WTC11 (cell line): ENCODE measurements at regions not wholly inside any gene's neighbourhood (a gene's known extent, or its start where the extent isn't known, plus 50 kb on each side); places are given as distances from the start of the nearest gene placed in this dataset.
A peak's percentile ranks its signal among the peaks of the same experiment; 100 is the strongest.

ENCODE experiments used
- ATAC-seq: fragments of 200-7000 bp; cut with Tn5 transposase; 2 replicates; pipeline ENCODE4 v1.10.0; 2021; ENCODE audit warnings: mild to moderate bottlenecking, moderate library complexity
- CTCF ChIA-PET: fragments of 300-600 bp; sonication (Branson Sonifier 250); formaldehyde crosslinking; loops from one replicate; lab custom pipeline; 2021; ENCODE audit warnings: antibody characterized with exemption; lab: Charles Lee
- POLR2A ChIA-PET: fragments of 350-600 bp; sonication (Branson Sonifier 250); formaldehyde crosslinking; loops from one replicate; lab custom pipeline; 2021; ENCODE audit warnings: antibody characterized with exemption; lab: Charles Lee
- DNase-seq: peaks from one replicate; pipeline ENCODE4 v3.0.0; 2021; ENCODE audit warnings: low spot score
- H3K27ac Mint-ChIP-seq: 2 replicates; pipeline ENCODE4 v1.8.0; 2021; ENCODE audit warnings: mixed read lengths
- H3K27me3 Mint-ChIP-seq: 2 replicates; pipeline ENCODE4 v1.8.0; 2021; ENCODE audit warnings: low read depth, mild to moderate bottlenecking, moderate library complexity, mixed read lengths
- H3K36me3 Mint-ChIP-seq: 2 replicates; pipeline ENCODE4 v1.8.0; 2021; ENCODE audit warnings: mixed read lengths
- H3K4me1 Mint-ChIP-seq: 2 replicates; pipeline ENCODE4 v1.8.0; 2022; ENCODE audit warnings: mixed read lengths
- H3K4me3 Mint-ChIP-seq: 2 replicates; pipeline ENCODE4 v1.8.0; 2021; ENCODE audit warnings: mild to moderate bottlenecking, moderate library complexity, mixed read lengths
- H3K9me3 Mint-ChIP-seq: 2 replicates; pipeline ENCODE4 v1.8.0; 2021; ENCODE audit warnings: mixed read lengths
- ATF1 ChIP-seq: sonication (generic); formaldehyde crosslinking; IDR thresholded peaks from 2 replicates; pipeline ENCODE4 v1.8.1; 2023; ENCODE audit warnings: mild to moderate bottlenecking, moderate library complexity, missing genetic modification reagents
- CBFB ChIP-seq: sonication (generic); formaldehyde crosslinking; IDR thresholded peaks from 2 replicates; pipeline ENCODE4 v1.8.1; 2022; ENCODE audit warnings: mild to moderate bottlenecking, low read depth, missing genetic modification reagents
- ELF4 ChIP-seq: sonication (generic); formaldehyde crosslinking; IDR thresholded peaks from 2 replicates; pipeline ENCODE4 v1.8.1; 2022; ENCODE audit warnings: low read depth, mild to moderate bottlenecking, moderate library complexity, missing genetic modification reagents
- JAZF1 ChIP-seq: fragments of 250-450 bp; sonication (Bioruptor Pico); IDR thresholded peaks from 2 replicates; pipeline ENCODE4 v1.9.0; 2021; ENCODE audit warnings: moderate library complexity, mild to moderate bottlenecking, inconsistent platforms
- MXD4 ChIP-seq: fragments of 250-450 bp; sonication (Bioruptor Pico); IDR thresholded peaks from 2 replicates; pipeline ENCODE4 v1.8.0; 2021; ENCODE audit warnings: mild to moderate bottlenecking, moderate library complexity, borderline replicate concordance
- OVOL2 ChIP-seq: fragments of 250-450 bp; sonication (Bioruptor Pico); IDR thresholded peaks from 2 replicates; pipeline ENCODE4 v1.9.0; 2021; ENCODE audit warnings: mild to moderate bottlenecking, borderline replicate concordance
- SMAD3 ChIP-seq: sonication (generic); formaldehyde crosslinking; IDR thresholded peaks from 2 replicates; pipeline ENCODE4 v1.8.0; 2022; ENCODE audit warnings: missing genetic modification reagents, mild to moderate bottlenecking, borderline replicate concordance
- SMAD4 ChIP-seq: sonication (generic); formaldehyde crosslinking; IDR thresholded peaks from 2 replicates; pipeline ENCODE4 v1.8.0; 2022; ENCODE audit warnings: mild to moderate bottlenecking, missing genetic modification reagents
- TCF7 ChIP-seq: sonication (generic); formaldehyde crosslinking; IDR thresholded peaks from 2 replicates; pipeline ENCODE4 v1.8.0; 2022; ENCODE audit warnings: mild to moderate bottlenecking, low read depth, missing genetic modification reagents, moderate library complexity
- ZNF138 ChIP-seq: sonication (generic); formaldehyde crosslinking; conservative IDR thresholded peaks from 2 replicates; pipeline ENCODE4 v1.8.1; 2022; ENCODE audit warnings: mild to moderate bottlenecking, moderate library complexity, missing genetic modification reagents
- TF ChIP-seq, protein P1 (sequence below): sonication (generic); formaldehyde crosslinking; IDR thresholded peaks from 2 replicates; pipeline ENCODE4 v1.8.1; 2023; ENCODE audit warnings: mild to moderate bottlenecking, moderate library complexity, missing genetic modification reagents
- TF ChIP-seq, protein P2 (sequence below): sonication (generic); formaldehyde crosslinking; IDR thresholded peaks from 2 replicates; pipeline ENCODE4 v1.8.1; 2022; ENCODE audit warnings: low read depth, missing genetic modification reagents, borderline replicate concordance
- TF ChIP-seq, protein P3 (sequence below): sonication (generic); formaldehyde crosslinking; IDR thresholded peaks from 2 replicates; pipeline ENCODE4 v1.8.0; 2022; ENCODE audit warnings: mild to moderate bottlenecking, missing genetic modification reagents
- TF ChIP-seq, protein P4 (sequence below): fragments of 250-450 bp; sonication (Bioruptor Pico); IDR thresholded peaks from 2 replicates; pipeline ENCODE4 v1.9.0; 2021; ENCODE audit warnings: mild to moderate bottlenecking
- TF ChIP-seq, protein P5 (sequence below): sonication (generic); formaldehyde crosslinking; IDR thresholded peaks from 2 replicates; pipeline ENCODE4 v1.8.1; 2022; ENCODE audit warnings: mild to moderate bottlenecking, moderate library complexity, missing genetic modification reagents
- TF ChIP-seq, protein P6 (sequence below): sonication (generic); formaldehyde crosslinking; IDR thresholded peaks from 2 replicates; pipeline ENCODE4 v1.8.1; 2022; ENCODE audit warnings: missing genetic modification reagents, borderline replicate concordance
- TF ChIP-seq, protein P7 (sequence below): sonication (generic); formaldehyde crosslinking; IDR thresholded peaks from 2 replicates; pipeline ENCODE4 v1.8.0; 2022; ENCODE audit warnings: missing genetic modification reagents

DNA sequence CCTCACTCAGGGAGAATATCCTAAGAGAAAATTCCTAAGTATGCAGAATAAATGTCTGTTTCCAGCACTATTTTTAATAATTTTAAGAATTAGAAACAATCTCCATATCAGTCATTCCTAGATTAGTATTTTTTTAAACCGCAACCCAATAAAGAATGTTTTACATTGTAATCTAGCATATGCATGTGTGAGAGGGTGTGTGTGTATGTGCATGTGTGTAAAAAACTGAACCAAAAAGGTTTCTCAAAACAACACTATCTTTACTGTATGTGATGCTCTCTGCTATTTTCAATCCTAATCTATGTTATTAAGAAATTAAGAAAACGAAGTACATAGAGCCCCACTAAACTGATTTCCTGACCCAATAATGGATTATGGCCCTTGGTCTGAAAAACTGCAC lies 90.6 kb upstream of the AKIP1 start (continued):
- TF ChIP-seq, protein P1, sequence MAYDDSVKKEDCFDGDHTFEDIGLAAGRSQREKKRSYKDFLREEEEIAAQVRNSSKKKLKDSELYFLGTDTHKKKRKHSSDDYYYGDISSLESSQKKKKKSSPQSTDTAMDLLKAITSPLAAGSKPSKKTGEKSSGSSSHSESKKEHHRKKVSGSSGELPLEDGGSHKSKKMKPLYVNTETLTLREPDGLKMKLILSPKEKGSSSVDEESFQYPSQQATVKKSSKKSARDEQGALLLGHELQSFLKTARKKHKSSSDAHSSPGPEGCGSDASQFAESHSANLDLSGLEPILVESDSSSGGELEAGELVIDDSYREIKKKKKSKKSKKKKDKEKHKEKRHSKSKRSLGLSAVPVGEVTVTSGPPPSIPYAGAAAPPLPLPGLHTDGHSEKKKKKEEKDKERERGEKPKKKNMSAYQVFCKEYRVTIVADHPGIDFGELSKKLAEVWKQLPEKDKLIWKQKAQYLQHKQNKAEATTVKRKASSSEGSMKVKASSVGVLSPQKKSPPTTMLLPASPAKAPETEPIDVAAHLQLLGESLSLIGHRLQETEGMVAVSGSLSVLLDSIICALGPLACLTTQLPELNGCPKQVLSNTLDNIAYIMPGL (CRISPR knock-in tag): no peak
- no peak for TF ChIP-seq OVOL2 (CRISPR knock-in tag)
- no peak for TF ChIP-seq MXD4
- TF ChIP-seq SMAD3 (CRISPR knock-in tag): no peak
- TF ChIP-seq JAZF1: no peak
- TF ChIP-seq, protein P2, sequence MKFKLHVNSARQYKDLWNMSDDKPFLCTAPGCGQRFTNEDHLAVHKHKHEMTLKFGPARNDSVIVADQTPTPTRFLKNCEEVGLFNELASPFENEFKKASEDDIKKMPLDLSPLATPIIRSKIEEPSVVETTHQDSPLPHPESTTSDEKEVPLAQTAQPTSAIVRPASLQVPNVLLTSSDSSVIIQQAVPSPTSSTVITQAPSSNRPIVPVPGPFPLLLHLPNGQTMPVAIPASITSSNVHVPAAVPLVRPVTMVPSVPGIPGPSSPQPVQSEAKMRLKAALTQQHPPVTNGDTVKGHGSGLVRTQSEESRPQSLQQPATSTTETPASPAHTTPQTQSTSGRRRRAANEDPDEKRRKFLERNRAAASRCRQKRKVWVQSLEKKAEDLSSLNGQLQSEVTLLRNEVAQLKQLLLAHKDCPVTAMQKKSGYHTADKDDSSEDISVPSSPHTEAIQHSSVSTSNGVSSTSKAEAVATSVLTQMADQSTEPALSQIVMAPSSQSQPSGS (CRISPR knock-in tag): no peak
- no peak for TF ChIP-seq ATF1 (CRISPR knock-in tag)

DNA sequence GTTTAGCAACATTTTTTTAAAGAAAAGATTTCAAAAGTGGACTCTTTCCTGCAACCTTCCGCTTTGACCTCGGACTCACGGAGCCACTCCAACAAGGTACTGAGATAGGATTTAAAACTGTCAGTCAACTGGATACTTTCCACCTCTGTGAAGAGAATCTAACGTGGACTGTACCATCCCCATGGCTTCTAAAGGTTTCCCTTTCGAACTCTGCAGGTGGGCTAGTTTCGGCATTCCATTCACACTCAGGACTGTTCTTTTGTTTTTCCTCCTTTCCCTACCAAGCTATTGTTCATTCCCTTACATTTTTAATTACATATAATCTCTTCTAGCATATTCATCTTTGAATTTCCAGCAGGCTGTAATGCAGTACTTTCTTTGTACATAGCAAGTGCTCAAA lies 88.5 kb upstream of the AKIP1 start:
- Mint-ChIP-seq H3K27me3 (no peaks in the 10 kb centered on the region), H3K36me3 (no peaks in the 10 kb centered on the region; the same call in 1 of the 2 replicates), H3K27ac (peak overlapping the region; percentile 75), H3K4me1 (peaks cover 17% of the 10 kb centered on the region), H3K9me3 (no peaks in the 10 kb centered on the region), H3K4me3 (no peak overlapping the region)
- no peak for DNase-seq
- ChIA-PET CTCF (no interaction called here), POLR2A (no interaction called here)
- peak; percentile 55 for ATAC-seq
- TF ChIP-seq ZNF138 (CRISPR knock-in tag): no peak
- TF ChIP-seq, protein P3, sequence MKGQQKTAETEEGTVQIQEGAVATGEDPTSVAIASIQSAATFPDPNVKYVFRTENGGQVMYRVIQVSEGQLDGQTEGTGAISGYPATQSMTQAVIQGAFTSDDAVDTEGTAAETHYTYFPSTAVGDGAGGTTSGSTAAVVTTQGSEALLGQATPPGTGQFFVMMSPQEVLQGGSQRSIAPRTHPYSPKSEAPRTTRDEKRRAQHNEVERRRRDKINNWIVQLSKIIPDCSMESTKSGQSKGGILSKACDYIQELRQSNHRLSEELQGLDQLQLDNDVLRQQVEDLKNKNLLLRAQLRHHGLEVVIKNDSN (CRISPR knock-in tag): no peak
- TF ChIP-seq TCF7: no peak
- TF ChIP-seq, protein P4, sequence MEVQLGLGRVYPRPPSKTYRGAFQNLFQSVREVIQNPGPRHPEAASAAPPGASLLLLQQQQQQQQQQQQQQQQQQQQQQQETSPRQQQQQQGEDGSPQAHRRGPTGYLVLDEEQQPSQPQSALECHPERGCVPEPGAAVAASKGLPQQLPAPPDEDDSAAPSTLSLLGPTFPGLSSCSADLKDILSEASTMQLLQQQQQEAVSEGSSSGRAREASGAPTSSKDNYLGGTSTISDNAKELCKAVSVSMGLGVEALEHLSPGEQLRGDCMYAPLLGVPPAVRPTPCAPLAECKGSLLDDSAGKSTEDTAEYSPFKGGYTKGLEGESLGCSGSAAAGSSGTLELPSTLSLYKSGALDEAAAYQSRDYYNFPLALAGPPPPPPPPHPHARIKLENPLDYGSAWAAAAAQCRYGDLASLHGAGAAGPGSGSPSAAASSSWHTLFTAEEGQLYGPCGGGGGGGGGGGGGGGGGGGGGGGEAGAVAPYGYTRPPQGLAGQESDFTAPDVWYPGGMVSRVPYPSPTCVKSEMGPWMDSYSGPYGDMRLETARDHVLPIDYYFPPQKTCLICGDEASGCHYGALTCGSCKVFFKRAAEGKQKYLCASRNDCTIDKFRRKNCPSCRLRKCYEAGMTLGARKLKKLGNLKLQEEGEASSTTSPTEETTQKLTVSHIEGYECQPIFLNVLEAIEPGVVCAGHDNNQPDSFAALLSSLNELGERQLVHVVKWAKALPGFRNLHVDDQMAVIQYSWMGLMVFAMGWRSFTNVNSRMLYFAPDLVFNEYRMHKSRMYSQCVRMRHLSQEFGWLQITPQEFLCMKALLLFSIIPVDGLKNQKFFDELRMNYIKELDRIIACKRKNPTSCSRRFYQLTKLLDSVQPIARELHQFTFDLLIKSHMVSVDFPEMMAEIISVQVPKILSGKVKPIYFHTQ: no peak
- TF ChIP-seq, protein P5, sequence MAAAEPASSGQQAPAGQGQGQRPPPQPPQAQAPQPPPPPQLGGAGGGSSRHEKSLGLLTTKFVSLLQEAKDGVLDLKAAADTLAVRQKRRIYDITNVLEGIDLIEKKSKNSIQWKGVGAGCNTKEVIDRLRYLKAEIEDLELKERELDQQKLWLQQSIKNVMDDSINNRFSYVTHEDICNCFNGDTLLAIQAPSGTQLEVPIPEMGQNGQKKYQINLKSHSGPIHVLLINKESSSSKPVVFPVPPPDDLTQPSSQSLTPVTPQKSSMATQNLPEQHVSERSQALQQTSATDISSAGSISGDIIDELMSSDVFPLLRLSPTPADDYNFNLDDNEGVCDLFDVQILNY (CRISPR knock-in tag): no peak
- no peak for TF ChIP-seq SMAD4 (CRISPR knock-in tag)
- TF ChIP-seq, protein P6, sequence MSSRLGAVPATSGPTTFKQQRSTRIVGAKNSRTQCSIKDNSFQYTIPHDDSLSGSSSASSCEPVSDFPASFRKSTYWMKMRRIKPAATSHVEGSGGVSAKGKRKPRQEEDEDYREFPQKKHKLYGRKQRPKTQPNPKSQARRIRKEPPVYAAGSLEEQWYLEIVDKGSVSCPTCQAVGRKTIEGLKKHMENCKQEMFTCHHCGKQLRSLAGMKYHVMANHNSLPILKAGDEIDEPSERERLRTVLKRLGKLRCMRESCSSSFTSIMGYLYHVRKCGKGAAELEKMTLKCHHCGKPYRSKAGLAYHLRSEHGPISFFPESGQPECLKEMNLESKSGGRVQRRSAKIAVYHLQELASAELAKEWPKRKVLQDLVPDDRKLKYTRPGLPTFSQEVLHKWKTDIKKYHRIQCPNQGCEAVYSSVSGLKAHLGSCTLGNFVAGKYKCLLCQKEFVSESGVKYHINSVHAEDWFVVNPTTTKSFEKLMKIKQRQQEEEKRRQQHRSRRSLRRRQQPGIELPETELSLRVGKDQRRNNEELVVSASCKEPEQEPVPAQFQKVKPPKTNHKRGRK (CRISPR knock-in tag): no peak
- no peak for TF ChIP-seq MXD4

DNA sequence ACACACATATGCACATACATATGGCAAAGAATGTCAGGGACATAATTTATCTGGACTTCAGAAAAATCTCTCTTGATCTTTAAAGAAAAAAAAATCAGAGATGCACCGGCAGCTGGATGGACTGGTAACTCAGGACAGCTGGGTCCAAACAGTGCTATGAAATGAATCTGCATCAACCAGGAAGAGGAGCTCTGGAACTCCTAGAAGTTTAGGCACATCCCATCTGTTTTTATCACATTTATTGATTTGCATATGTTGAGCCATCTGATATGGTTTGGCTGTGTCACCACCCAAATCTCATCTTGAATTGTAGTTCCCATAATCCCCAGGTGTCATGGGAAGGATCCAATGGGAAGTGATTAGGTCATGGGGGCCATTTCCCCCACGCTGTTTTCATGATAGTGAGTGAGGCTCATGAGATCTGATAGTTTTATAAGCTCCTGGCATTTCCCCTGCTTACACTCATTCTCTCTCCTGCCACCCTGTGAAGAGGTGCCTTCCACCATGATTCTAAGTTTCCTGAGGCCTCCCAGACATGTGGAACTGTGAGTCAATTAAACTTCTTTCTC lies 87.7 kb upstream of the AKIP1 start:
- H3K36me3 Mint-ChIP-seq: no peaks in the 10 kb centered on the region; the same call in 1 of the 2 replicates
- no peaks in the 10 kb centered on the region for H3K9me3 Mint-ChIP-seq
- 0 out of 2 replicates have a peak overlapping the region, but pooled peaks have one; percentile 45 for H3K27ac Mint-ChIP-seq
- TF ChIP-seq, protein P7, sequence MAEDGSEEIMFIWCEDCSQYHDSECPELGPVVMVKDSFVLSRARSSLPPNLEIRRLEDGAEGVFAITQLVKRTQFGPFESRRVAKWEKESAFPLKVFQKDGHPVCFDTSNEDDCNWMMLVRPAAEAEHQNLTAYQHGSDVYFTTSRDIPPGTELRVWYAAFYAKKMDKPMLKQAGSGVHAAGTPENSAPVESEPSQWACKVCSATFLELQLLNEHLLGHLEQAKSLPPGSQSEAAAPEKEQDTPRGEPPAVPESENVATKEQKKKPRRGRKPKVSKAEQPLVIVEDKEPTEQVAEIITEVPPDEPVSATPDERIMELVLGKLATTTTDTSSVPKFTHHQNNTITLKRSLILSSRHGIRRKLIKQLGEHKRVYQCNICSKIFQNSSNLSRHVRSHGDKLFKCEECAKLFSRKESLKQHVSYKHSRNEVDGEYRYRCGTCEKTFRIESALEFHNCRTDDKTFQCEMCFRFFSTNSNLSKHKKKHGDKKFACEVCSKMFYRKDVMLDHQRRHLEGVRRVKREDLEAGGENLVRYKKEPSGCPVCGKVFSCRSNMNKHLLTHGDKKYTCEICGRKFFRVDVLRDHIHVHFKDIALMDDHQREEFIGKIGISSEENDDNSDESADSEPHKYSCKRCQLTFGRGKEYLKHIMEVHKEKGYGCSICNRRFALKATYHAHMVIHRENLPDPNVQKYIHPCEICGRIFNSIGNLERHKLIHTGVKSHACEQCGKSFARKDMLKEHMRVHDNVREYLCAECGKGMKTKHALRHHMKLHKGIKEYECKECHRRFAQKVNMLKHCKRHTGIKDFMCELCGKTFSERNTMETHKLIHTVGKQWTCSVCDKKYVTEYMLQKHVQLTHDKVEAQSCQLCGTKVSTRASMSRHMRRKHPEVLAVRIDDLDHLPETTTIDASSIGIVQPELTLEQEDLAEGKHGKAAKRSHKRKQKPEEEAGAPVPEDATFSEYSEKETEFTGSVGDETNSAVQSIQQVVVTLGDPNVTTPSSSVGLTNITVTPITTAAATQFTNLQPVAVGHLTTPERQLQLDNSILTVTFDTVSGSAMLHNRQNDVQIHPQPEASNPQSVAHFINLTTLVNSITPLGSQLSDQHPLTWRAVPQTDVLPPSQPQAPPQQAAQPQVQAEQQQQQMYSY (CRISPR knock-in tag): no peak
- TF ChIP-seq CBFB (no peak), ELF4 (CRISPR knock-in tag) (no peak)
- TF ChIP-seq, protein P4: no peak

More for the DNA sequence above, 87.7 kb upstream of the AKIP1 start:
- H3K27me3 Mint-ChIP-seq: no peaks in the 10 kb centered on the region
- CTCF ChIA-PET: no interaction called here
- no peak for DNase-seq
- POLR2A ChIA-PET: no interaction called here
- H3K4me1 Mint-ChIP-seq: peaks cover 17% of the 10 kb centered on the region
- no peak for ATAC-seq
- no peak overlapping the region for H3K4me3 Mint-ChIP-seq
